ENCODE measurements at regions not wholly inside any gene's neighbourhood (a gene's known extent, or its start where the extent isn't known, plus 50 kb on each side); places are given as distances from the start of the nearest gene placed in this dataset.
"Not testable (repeated sequence)": the region's sequence is repeated elsewhere in the genome, so short reads cannot be mapped to it uniquely, and the experiment has no call there.

DNA sequence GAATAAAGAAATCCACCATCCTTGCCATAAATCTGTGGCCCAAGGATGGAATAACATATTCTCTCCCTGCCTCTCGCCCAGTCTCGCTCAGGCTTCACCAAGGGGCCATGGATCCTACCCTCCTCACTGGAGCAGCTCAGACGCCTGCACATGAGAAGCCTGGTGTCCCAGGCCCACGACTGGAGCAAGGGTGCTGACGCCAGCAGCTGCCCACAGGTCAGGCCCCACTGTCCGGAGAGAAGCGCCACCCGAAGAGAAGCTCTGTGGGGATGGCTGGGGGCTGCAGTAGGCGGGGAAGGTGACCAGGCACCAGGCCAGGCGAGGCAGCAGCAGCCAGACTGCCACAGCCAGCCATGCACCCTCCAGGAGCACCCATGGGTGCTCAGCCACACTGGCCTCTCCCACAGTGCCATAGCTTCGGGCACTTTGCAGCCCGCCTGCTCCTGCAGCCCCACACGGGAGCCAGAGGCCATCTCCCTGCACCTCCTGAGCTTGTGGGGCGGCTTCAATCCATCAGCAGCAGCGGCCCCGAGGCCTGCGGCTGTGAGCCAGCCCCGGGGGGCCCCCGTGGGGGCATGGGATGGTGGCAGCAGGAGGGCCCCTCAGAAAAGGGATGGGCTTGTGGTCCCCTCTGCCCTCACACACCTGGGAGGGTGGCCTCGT is 286.2 kb upstream of the SGK1 start:
- no peak for DNase-seq (ENCODE audit: low read depth)

- DNase-seq (ENCODE audit: low read depth): no peak
Observed at GRCh38 chr6:134603561-134603960, 285.6 kb upstream of the SGK1 start.

DNA sequence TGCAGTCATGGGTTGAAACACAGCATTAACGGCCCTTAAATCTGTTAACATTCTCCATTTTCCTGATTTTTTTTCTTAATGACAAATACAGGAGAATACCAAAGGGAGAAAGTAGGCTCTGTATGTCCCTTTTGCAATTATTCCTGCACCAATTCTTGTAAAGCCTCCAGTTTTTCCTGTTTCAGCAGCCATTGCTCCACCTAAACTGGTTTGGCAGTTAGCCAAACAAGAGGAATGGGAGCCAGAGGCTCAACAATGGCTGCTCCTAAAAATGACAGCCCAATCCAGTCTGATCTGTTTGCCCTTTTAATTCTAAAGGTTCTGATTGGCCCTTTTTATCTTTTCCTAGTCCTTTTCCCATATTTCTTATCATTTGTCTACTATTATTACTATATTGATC is 284.2 kb upstream of the SGK1 start:
- DNase-seq (ENCODE audit: low read depth): no peak

- no peak for DNase-seq (ENCODE audit: low read depth)
Observed at GRCh38 chr6:134600671-134601070, 282.8 kb upstream of the SGK1 start.

DNA sequence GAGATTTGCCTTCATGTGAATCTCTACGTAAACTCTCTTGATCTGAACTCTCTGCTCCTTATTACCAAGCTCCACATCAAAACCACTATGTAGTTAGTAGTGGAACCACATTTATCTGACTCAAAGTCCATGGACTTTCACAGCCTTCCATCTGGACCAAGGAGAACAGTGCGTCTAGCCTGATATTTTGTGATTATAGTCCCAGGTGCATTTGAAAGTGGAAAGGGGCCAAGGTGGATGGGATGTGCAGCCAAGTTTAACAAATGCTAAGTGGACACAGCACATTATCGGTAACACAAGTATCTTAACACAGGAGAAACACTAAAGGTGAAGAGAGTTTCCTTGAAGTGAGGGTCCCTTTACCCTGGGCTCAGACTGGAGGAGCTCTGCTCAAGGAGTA is 281.2 kb upstream of the SGK1 start:
- DNase-seq (ENCODE audit: low read depth): no peak

GRCh38 chr6:134596191-134596590 is 278.3 kb upstream of the SGK1 start:
- no peak for DNase-seq (ENCODE audit: low read depth)

DNA sequence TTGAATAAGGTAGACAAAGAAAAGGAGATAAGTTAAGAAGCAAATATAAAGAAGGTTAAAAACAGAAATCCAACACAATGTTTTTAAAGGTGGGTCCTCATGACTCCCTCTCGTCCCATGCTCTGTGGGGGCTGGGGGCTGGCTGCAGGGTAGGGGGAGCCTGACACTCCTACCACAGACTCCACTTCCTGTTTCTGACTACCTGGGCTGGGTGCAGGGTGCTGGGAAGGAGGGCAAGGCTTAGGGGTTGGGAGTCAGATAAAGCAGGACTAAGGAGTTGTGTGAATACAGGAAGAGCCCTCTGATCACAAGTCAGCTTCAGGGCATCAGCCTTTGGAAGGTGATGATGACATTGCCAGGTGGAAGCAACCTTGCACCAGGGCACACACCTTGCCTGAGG is 277.0 kb upstream of the SGK1 start:
- no peak for DNase-seq (ENCODE audit: low read depth)

DNA sequence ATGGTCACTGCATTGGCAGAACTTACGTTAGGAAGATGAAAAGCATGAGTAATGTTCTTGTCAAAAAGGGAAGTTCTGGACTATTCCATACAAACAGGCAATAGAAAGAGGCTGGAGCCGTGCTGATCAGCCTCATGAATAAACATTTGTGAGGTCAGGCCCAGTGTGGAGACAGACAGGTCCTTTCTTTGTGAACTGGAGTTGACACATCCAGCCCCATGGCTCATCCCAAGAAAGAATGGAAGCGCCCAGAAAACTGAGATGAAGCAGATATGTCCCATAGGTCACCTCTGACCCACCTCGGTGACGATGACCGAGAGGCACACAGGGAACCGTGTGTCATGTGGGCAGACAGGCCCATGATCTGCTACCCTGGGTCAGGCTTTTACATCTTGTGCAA is 276.0 kb upstream of the SGK1 start:
- no peak for DNase-seq (ENCODE audit: low read depth)

DNA sequence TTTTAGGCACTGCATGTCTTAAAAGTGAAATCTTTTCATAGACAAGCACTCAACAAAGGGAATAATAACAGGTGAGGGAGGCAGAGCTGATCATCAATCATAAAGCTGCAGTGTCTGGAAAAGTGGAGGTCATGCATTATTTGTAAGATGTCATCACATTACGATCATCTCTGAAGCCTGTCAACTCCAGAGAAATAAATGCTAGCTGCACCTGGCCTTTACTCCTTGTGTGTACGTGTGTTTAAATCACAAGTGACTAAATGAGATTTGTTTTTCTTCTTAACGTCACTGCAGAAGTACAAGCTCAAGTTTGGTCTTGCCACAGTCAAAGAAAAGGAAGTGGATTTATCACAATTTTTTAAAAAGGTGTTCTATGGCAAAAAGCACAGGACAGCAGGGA is 275.5 kb upstream of the SGK1 start:
- DNase-seq (ENCODE audit: low read depth): no peak

DNA sequence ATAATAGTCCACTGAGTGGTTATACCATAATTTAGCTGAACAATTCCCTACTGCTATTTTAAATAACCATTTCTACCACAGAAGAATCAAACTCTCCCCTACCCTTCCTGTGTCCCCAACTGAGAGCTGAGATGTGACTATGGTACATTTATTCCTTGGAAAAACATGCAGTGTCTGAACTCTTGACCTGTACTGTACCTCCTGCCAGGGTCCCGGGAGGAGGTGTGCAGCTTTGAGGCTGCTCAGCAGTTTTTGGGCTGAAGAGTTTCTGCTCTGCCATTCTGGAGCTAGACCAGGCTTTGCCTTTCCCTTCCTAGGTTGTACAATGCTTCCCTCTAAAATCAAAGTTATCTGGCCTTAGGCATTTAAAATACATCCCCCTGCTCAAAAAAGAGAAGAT is 275.1 kb upstream of the SGK1 start:
- no peak for DNase-seq (ENCODE audit: low read depth)

DNA sequence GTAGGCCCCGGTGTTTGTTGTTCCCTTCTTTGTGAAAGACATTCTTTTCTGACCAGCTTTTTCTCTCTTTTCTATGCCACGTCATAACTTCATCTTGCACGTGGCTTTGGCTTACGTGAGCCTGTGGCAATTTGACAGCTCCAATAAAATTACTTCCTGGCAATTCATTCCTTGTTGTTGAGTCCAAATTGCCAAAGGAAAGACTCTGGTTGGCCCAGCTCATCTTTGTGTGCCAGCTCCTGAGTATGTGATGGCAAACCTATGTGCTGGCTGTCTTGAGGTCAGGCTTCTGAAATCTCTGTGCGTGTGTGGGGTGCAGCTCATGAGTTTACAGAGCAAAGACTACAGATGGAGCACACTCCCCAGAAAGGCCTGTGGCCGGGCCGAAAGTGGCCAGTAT is 272.5 kb upstream of the SGK1 start:
- DNase-seq (ENCODE audit: low read depth): no peak

DNA sequence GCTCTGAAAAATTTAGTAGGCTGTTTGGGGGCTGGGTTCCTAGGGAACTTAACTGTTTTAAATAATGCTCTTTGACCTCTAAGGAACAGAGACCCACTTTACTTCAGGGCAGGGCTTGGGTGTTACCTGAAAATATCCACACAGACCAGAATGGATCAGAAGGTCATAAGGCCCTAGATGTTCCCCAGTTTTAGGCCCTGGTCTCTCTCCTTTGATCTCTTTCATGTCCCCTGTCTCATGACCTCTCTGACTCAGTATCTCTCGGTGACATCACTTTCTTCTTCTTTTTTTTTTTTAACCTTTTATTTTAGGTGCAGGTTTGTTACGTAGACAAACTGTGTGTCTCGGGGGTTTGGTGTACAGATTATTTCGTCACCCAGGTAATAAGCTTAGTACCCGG is 272.1 kb upstream of the SGK1 start:
- DNase-seq (ENCODE audit: low read depth): no peak

- DNase-seq (ENCODE audit: low read depth): no peak
Observed at GRCh38 chr6:134589512-134589911, 271.6 kb upstream of the SGK1 start.

DNA sequence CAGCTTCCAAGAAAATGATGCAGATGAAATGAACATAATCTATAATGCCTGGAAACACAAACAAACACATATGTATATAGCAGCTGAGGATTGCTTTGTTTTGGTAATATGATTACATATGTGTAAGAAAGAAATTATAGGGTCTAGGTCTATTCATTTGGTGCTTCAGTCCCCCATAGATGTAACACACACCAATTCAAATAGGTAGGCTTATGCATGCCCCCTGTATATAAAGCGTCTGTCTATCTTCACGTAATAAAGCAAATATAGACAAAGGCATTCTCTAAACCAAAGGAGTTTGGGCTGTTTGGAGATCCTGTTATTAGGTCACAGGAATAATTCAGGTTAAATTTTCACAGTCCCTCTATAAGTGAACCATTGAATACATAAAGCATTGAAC is 270.4 kb upstream of the SGK1 start:
- DNase-seq (ENCODE audit: low read depth): no peak

- no peak for DNase-seq (ENCODE audit: low read depth)
Observed at GRCh38 chr6:134585517-134585873, 267.6 kb upstream of the SGK1 start.

DNA sequence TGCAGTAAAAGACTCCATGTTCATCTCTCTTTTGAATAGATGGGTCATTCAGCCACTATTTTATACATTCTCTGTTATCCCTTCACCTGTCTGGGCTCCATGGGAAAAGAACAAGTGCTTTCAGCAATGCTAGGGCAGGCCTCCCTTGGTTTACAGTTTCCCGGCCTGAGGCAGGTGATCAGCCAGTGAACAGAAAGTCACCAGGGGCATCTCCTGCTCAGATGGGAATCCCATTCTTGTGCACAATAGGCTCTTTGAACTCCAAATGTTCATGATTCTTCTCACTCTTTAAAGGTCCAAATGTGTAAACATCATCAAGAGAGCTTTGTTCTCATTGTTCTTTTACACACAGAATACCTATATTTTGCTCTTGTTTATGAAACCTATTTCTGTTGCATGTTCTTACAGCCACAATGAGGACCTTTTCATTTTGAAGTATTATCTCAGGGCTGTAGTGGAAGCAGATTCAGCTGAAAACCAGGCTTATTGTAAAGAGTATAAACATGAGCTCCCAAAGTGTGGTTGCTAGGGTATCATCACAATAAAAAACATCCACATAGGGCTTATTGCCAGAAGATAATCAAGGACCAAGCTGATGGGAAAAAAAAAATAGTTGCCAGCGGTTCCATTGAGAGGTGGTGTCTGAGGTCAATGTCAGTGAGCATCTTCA is 267.1 kb upstream of the SGK1 start:
- DNase-seq (ENCODE audit: low read depth): no peak

- no peak for DNase-seq (ENCODE audit: low read depth)
Observed at GRCh38 chr6:134577998-134578397, 260.1 kb upstream of the SGK1 start.

DNA sequence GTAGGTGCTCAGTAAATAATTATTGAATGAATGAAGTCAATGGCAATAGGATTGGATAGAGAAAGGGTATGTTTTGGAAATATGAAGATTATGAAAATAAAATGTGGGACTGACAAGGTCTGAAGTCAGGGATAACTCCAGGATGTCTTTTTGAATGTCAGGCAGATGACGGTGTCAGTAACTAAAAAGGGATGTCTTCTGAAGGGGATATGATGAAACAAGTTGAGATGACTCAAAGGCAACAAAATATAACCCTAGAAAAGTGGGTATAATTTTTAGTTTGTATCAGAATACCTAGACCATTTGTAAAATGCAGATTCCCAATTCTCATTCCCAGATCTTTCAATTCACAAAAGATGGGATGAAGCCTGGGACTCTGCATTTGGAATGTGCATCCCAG is 257.3 kb upstream of the SGK1 start:
- DNase-seq (ENCODE audit: low read depth): no peak

DNA sequence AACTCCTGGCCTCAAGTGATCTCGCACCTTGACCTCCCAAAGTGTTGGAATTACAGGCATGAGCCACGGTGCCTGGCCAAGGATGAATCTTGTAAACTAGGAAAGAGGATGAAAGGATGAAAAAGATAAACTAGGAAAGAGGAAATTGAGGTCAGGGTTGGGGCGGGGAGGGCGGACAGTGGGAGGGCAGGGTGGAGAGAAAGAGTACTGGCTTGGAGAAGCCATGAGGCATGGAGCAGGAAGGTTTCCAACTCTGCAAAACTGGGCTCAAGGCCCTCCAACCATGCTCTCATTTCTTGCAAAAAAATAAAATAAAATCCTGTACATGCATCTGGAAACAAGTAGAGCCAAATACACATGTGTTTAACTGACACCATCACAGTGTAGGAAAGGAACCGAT is 256.6 kb upstream of the SGK1 start:
- DNase-seq (ENCODE audit: low read depth): no peak

GRCh38 chr6:134569996-134570395 is 252.1 kb upstream of the SGK1 start:
- DNase-seq (ENCODE audit: low read depth): not testable (repeated sequence)

GRCh38 chr6:134564705-134565104 is 246.8 kb upstream of the SGK1 start:
- no peak for DNase-seq (ENCODE audit: low read depth)

GRCh38 chr6:134560019-134560418 is 242.1 kb upstream of the SGK1 start:
- DNase-seq (ENCODE audit: low read depth): no peak

DNA sequence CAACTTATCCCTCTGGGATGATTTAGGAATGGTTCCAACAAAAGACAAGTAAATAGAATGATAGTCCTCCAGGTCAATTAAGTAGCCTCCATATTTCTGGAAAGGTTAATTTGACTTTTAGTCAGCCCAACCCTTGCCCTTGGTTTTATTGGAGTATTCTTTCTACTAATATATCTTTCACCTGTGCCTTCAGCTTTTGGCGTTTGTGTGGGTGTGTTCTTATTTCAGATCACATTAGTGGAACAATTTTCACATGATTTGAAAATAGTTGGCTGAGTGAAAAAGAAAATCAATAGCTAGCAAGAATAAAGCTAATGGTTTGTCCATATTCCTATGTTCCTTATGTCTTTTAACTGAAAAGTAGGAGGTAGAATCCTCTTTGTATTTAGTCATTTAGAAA is 239.6 kb upstream of the SGK1 start:
- DNase-seq (ENCODE audit: low read depth): no peak

DNA sequence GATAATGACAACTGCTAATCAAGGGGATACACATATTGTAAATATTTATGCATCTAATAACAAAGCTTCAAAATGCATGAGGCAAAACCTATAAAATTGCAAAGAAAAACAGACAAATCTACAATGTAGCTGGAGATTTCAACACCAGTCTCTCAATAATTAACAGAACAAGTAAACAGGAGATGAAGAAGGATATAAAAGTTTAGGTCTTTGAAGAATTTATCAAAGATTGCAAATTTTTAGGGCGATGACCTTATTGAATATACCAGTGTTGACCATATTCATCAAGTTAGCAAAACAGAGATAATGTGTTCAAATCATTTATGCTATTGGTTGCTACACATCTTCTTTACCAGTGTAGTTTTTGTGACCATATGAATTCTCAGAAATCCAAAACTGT is 237.8 kb upstream of the SGK1 start:
- no peak for DNase-seq (ENCODE audit: low read depth)
